ENCODE measurements at regions not wholly inside any gene's neighbourhood (a gene's known extent, or its start where the extent isn't known, plus 50 kb on each side); places are given as distances from the start of the nearest gene placed in this dataset.

DNA sequence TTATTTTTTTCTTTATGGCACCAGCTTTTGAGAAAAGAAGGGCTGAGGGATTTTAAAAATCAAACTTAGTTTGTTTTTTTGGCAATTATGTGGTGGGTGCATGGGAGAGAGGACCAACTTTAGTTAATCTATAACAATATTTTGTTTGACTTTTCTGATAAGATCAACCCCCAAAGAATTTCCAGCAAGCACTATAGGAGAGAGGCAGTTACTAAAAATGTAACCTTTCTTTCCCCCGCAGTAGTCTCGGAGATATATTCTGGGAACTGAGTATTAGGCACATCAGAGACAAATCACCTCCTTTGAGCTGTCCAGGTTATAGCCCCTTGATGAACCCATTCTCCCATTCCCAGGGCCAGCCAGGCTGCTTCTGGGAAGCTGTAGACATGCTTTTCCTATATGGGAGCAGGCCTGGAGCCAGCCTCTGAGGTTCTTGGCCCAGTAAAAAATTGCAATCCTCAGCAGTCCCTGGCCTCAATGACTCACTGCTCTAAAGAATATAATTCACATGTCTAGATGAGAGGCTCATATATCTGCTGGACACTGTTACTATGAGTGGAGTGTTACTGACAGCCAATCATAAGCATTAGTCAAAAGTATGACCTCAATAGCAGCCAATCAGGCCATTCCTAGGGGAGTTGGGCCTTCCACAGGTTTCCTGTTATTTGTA lies 138.3 kb upstream of the AGBL1 start:
- no peak for DNase-seq (ENCODE audit: low spot score)

- no peak for DNase-seq (ENCODE audit: low spot score)
Measured at GRCh38 chr15:85942632-85943031, 137.0 kb upstream of the AGBL1 start.

DNA sequence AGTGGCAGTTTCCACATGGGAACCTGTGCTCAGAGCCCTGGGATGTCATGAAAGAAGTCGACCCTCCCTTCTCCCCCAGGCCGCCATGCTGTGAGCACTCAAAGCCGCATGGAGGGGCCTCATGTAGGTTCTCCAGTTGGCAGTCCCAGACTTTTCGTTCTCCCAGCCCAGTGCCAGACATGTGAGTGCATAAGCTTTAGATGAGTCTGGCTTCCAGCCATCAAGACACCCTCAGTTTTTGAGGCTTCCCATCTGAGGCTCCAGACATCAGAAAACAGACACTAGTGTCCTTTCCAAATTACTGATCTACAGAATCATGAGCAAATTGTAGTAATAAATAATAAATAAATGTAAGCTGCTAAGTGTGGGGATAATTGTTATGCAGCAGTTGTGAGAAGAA lies 136.5 kb upstream of the AGBL1 start:
- DNase-seq (ENCODE audit: low spot score), result no peak

DNA sequence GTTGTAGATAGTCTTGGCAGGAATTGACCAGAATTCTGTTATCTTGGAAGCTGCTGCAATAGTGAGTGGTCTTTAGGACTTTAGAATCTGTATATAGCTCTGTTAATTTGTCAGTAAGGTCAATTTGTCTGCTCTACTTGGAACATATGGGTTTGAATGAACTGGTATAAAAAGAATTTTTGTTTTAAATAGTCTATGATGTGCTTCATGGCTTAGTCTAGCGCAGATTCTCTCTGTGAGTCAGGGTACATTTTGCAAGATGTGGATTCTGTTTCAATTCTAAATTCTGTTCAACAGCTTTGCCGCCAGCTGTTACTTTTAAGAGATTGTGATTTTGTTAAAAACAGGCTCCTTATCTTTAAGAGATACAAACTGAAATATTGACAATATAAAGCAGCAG lies 135.9 kb upstream of the AGBL1 start:
- no peak for DNase-seq (ENCODE audit: low spot score)

DNA sequence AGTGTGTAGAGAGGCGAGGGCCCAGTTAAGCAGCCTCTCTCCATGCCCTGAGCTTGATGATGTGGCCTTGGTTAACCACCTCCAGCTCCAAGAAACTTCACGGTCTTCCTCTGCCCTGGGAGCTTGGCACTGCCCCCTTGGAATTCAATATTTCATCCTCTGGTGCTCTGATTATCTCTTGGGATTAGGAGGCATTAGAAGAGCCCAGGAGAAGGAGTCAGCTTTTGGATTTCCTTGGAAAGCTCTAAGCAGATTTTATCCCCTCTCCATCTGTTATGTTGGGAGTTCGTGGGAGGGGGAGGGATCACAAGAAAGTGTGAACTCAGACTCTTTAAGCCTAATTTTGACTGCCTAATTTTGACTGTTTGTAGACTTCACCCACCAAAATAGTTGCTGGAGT lies 132.7 kb upstream of the AGBL1 start:
- DNase-seq (ENCODE audit: low spot score), result no peak

DNA sequence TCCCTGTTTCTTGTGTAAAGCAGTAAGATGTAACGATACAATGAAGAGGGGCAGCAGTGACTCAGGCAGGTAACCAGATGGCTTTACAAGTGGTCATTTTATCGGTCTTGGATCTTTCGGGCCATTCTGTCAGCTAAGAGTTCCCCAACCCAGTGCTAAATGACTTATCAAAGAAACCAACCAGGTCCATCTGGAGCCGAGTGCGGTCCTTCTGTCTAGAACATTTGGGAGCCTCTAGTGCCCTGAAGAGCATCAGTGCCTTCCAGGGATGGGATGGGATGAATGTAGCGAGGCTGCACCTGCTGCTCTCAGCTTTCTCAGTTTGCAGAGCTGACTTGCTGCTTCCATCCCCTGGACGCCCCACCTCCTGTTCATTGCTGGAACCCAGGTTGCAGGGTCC lies 131.7 kb upstream of the AGBL1 start:
- DNase-seq (ENCODE audit: low spot score), result no peak

GRCh38 chr15:85950101-85950500 lies 129.6 kb upstream of the AGBL1 start:
- no peak for DNase-seq (ENCODE audit: low spot score)

DNA sequence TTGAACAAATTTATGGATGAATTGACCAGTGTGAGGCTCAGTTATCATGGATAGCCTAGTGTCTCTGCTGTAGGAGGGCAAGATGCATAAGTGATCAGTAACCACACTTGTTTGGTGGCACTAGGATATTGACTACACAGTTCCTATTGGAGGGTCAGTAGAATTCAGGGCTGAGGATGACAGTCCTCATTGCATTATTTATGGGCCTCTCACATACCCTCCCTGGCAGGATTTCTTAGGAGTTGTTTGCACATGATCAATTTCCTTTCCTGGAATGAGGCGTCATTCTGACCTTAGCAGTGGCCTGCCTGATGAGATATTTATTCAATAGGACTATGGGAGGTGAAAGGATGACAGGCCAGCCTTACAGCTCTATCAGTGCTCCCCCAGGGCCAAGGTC lies 125.1 kb upstream of the AGBL1 start:
- no peak for DNase-seq (ENCODE audit: low spot score)

DNA sequence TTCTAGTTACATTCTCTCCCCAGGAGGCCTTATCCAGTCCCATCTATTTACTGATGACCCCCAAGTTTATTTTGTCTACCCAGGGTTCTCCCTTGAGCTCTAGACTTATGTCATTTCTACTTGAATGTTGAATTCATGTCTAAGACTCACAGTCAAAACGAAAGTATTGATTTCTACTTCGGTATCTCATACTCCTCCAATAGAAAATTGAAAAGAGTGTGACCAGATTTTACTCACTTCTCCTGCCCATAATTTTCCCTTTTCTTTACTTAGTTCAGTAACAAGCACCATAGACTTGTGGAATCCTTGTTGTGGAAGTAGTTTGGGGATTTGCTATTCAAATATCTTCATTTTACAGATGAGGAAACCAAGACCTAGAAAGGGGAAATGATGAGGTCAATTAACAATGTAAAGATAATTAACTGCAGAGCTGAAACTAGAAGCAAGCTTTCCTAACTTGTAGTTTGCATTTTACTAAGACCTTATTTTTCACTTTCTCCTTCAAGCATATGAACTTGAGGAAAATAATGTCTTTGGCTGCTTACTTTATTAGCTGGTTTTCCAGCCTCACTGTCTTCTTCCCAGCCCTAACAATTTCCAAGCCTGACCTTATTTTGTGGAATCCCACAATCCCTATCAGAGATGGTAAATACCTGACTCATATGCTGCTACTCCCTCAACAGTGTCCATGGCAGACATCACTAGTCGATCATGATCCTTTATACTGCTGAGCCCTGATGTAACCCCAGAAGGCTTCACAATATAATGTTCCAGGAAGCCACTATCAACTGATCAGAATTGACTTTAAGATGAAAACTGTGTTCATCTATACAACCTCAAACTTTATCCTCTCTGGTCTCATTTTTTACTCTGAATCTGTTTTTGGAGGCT lies 123.9 kb upstream of the AGBL1 start:
- DNase-seq (ENCODE audit: low spot score), result no peak

- DNase-seq (ENCODE audit: low spot score), result no peak
Measured at GRCh38 chr15:85956532-85957275, 123.0 kb upstream of the AGBL1 start.

GRCh38 chr15:85959611-85960010 lies 120.1 kb upstream of the AGBL1 start:
- DNase-seq (ENCODE audit: low spot score), result no peak

DNA sequence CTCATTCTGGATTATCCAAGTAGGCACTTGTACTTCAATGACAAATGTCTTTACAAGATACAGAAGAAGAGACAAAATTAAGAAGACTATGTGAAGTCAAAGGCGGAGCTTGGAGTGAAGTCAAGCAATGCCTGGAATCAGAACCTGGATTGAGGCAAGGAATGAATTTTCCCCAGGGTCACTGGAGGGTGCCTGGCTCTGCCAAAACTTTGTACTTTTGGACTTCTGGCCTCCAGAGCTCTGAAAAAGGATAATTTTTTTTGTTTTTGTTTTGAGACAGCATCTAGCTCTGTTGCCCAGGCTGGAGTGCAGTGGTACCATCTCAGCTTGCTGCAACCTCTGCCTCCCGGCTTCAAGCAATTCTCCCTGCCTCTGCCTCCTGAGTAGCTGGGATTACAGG lies 119.3 kb upstream of the AGBL1 start:
- no peak for DNase-seq (ENCODE audit: low spot score)

GRCh38 chr15:85961821-85962220 lies 117.8 kb upstream of the AGBL1 start:
- no peak for DNase-seq (ENCODE audit: low spot score)

DNA sequence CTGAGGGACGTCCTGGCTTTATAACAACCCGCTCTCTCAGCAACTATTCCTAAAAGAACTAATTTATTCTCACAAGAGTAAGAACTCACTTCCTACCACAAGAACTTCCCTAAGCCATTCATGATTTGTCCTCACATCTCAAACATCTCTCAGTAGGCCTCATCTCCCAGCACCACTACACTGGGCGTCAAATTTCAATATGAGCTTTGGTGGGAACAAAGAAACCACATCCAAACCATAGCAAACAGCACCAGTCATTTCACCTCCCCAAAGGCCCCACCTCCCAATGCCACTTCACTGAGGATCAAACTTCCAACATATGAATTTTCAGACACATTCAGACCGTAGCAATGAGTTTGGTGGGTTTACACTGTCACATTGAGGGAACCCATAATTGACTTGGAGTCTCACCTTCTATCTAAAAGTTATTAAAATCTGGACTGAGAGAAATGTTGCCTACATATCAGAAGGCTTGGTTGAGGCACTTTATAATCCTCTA lies 116.4 kb upstream of the AGBL1 start:
- DNase-seq (ENCODE audit: low spot score), result no peak

DNA sequence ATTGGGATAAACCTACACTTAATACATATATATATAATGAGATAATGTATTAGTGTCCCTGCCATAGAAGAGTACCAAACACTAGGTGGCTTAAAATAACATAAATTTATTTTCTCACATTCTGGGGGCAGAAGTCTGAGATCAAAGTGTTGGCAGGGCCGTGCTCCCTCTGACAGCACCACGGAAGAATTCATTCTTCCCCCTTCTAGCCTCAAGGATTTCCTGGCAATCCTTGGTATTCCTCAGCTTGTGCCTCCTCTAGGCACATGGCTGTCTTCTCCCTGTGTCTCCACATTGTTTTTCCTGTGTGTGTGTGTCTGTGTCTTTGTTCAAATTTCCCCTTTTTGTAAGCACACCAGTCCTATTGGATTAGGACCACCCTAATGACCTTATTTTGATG lies 115.2 kb upstream of the AGBL1 start:
- DNase-seq (ENCODE audit: low spot score), result no peak

DNA sequence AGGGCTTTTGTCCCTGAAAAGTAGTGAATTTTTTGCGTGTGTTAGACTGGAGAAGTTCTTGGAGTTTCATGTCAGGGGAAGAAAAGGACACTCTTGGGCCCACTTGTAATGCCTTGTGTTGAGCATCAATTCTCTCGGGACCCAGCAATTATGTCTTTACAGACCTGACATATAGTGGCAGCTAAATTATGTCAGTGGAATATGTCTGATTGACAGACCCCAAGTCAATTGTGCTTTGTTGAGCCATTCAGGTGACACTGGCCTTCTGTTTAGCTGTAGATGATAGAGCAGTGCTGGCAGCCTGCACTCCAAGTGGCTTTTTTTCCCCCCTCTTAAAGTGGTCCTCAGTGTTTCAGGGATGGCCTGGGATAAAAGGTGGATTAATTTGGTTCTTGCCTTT lies 112.1 kb upstream of the AGBL1 start:
- no peak for DNase-seq (ENCODE audit: low spot score)

DNA sequence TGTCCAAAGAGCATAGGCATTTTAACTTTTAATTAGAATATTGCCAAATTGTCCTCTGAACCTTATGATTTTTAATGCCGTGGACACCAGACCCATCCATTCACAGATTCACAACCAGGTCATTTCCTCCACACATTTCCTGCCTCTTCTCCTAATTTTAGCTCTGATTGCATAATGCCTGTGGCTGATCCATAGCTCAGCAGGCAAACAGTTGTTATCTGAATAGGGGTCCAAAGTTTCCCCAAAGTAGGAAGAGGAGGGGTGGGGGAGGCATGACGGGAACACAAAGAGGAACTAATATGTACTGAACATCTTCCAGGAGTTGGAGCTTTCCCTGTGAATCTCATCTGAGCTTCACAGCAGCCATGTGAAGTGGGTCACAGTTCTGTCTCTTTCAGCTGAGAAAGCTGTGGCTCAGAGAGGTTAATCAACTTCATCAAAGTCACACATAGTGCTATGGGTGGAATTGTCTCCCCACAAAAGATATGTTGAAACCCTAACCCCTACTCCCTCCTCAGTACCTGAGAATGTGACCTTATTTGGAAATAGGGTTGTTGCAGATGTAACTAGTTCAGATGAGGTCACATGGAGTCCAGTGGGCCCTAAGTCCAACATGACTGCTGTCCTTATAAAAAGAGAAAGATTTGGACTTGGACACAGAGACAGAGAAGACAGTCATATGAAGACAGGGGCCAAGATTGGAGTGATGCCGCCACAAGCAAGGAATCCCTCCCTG lies 106.7 kb upstream of the AGBL1 start:
- no peak for DNase-seq (ENCODE audit: low spot score)

- peak; percentile 42 for DNase-seq (ENCODE audit: low spot score)
Measured at GRCh38 chr15:85973584-85974347, 105.9 kb upstream of the AGBL1 start.

DNA sequence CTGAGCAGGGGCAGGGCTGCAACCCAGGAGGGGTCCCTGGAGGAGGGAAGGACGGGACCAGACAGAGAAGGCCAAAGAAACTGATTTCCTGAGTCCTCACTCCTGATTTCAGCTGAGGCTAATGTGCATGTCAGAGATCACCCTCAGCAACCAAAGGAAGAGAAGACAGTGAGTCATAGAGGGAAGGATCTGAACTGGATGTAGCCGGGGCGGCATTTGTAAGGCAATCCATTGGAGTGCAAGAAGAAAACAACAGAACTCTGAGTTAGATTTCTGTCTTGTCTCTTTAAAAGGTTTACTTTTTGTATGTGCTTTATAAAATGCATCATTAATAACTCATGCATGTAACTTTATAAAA lies 105.3 kb upstream of the AGBL1 start:
- DNase-seq (ENCODE audit: low spot score), result no peak

DNA sequence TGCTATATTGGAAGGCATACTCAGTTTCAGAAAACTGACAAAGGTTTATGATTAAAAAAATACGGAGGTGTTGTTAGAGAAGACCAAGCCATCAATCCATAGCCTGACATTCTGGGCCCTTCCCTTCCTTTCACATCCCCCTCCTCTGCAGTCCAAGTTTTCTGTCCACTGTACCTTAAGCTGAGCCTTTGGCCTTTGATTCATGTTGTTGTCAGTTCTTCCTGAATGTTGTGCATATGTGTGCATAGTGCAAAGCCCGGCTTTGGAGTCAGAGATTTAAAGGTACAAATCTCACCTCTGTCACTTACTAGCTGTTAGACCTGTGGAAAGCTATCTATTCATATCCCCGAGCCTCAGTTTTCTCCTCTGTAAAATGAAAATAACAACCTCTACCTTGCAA lies 104.9 kb upstream of the AGBL1 start:
- DNase-seq (ENCODE audit: low spot score), result no peak

- no peak for DNase-seq (ENCODE audit: low spot score)
Measured at GRCh38 chr15:85976102-85976501, 103.6 kb upstream of the AGBL1 start.
